ENCODE measurements at regions not wholly inside any gene's neighbourhood (a gene's known extent, or its start where the extent isn't known, plus 50 kb on each side); places are given as distances from the start of the nearest gene placed in this dataset.

GRCh38 chr11:95717314-95717713 lies 72.3 kb downstream of the FAM76B start:
- H3K27ac Mint-ChIP-seq = no peak overlapping the region

GRCh38 chr11:95716266-95716665 lies 73.3 kb downstream of the FAM76B start:
- no peak overlapping the region for H3K27ac Mint-ChIP-seq
- no peak overlapping the region for H3K4me3 Mint-ChIP-seq
- H3K36me3 Mint-ChIP-seq = peaks cover 1% of the 10 kb centered on the region
- peaks cover 10% of the 10 kb centered on the region for H3K27me3 Mint-ChIP-seq
- no peaks in the 10 kb centered on the region for H3K9me3 Mint-ChIP-seq (ENCODE audit: low read depth)
- no peak for ATAC-seq
- DNase-seq = no peak
- CTCF ChIA-PET = interaction anchor here (1.7 kb wide), 1 partner anchor 10 kb away, joined by 12 read pairs; no protein-coding TSS in a partner anchor
- peaks cover 25% of the 10 kb centered on the region for H3K4me1 Mint-ChIP-seq

More at GRCh38 chr11:95717314-95717713, 72.3 kb downstream of the FAM76B start:
- Mint-ChIP-seq H3K9me3 (ENCODE audit: low read depth) (no peaks in the 10 kb centered on the region), H3K27me3 (peaks cover 10% of the 10 kb centered on the region), H3K4me3 (no peak overlapping the region), H3K4me1 (peaks cover 18% of the 10 kb centered on the region), H3K36me3 (peaks cover 1% of the 10 kb centered on the region)
- DNase-seq = no peak
- ATAC-seq = no peak
- CTCF ChIA-PET = interaction anchor here (1.0 kb wide), 2 partner anchors 10 to 12 kb away, joined by 3 to 5 read pairs; no protein-coding TSS in a partner anchor

GRCh38 chr11:95715777-95716241 lies 73.8 kb downstream of the FAM76B start:
- no peak overlapping the region for H3K27ac Mint-ChIP-seq
- H3K36me3 Mint-ChIP-seq = peaks cover 1% of the 10 kb centered on the region
- peak; percentile 39 for ATAC-seq
- no peaks in the 10 kb centered on the region for H3K9me3 Mint-ChIP-seq (ENCODE audit: low read depth)
- DNase-seq = no peak
- H3K4me1 Mint-ChIP-seq = peaks cover 27% of the 10 kb centered on the region
- H3K4me3 Mint-ChIP-seq = no peak overlapping the region
- H3K27me3 Mint-ChIP-seq = peaks cover 10% of the 10 kb centered on the region
- CTCF ChIA-PET = interaction anchor here (1.7 kb wide), 1 partner anchor 10 kb away, joined by 12 read pairs; no protein-coding TSS in a partner anchor

- Mint-ChIP-seq H3K4me3 (no peak overlapping the region), H3K27ac (no peak overlapping the region), H3K9me3 (ENCODE audit: low read depth) (no peaks in the 10 kb centered on the region), H3K27me3 (peaks cover 12% of the 10 kb centered on the region), H3K4me1 (peaks cover 23% of the 10 kb centered on the region), H3K36me3 (peaks cover 1% of the 10 kb centered on the region)
- CTCF ChIA-PET = interaction anchor here (1.7 kb wide), 1 partner anchor 9 kb away, joined by 12 read pairs; no protein-coding TSS in a partner anchor
- ATAC-seq = no peak
- no peak for DNase-seq
Measured at GRCh38 chr11:95714843-95715776, 74.5 kb downstream of the FAM76B start.

- no peak for ATAC-seq
- CTCF ChIA-PET = interaction anchor here (1.3 kb wide), 1 partner anchor 560 kb away, joined by 3 read pairs; no protein-coding TSS in a partner anchor
Measured at GRCh38 chr11:95713428-95713827, 76.2 kb downstream of the FAM76B start.

GRCh38 chr11:95711945-95712221 lies 77.7 kb downstream of the FAM76B start:
- CTCF ChIA-PET = interaction anchor here (1.2 to 8.1 kb wide), 3 partner anchors 12 to 713 kb away, joined by 3 to 193 read pairs (median 5); no protein-coding TSS in a partner anchor
- H3K27me3 Mint-ChIP-seq = peaks cover 15% of the 10 kb centered on the region
- H3K9me3 Mint-ChIP-seq (ENCODE audit: low read depth) = no peaks in the 10 kb centered on the region
- H3K4me3 Mint-ChIP-seq = no peak overlapping the region
- no peak for ATAC-seq
- H3K27ac Mint-ChIP-seq = no peak overlapping the region
- H3K4me1 Mint-ChIP-seq = peaks cover 22% of the 10 kb centered on the region
- no peak for DNase-seq
- peaks cover 1% of the 10 kb centered on the region for H3K36me3 Mint-ChIP-seq

More at GRCh38 chr11:95713428-95713827, 76.2 kb downstream of the FAM76B start:
- Mint-ChIP-seq H3K4me1 (peaks cover 22% of the 10 kb centered on the region), H3K4me3 (no peak overlapping the region), H3K27me3 (peaks cover 12% of the 10 kb centered on the region), H3K9me3 (ENCODE audit: low read depth) (no peaks in the 10 kb centered on the region), H3K36me3 (peaks cover 1% of the 10 kb centered on the region), H3K27ac (no peak overlapping the region)
- DNase-seq = no peak

GRCh38 chr11:95711162-95711944 lies 78.2 kb downstream of the FAM76B start:
- H3K27ac Mint-ChIP-seq = no peak overlapping the region
- DNase-seq (no peak), ATAC-seq (no peak)
- no peak overlapping the region for H3K4me3 Mint-ChIP-seq
- no peaks in the 10 kb centered on the region for H3K9me3 Mint-ChIP-seq (ENCODE audit: low read depth)
- CTCF ChIA-PET = interaction anchor here (1.2 to 8.1 kb wide), 5 partner anchors 12 to 713 kb away, joined by 3 to 193 read pairs (median 4); no protein-coding TSS in a partner anchor
- H3K36me3 Mint-ChIP-seq = peaks cover 1% of the 10 kb centered on the region
- peaks cover 17% of the 10 kb centered on the region for H3K27me3 Mint-ChIP-seq
- peaks cover 21% of the 10 kb centered on the region for H3K4me1 Mint-ChIP-seq

- peaks cover 10% of the 10 kb centered on the region for H3K27me3 Mint-ChIP-seq
- no peaks in the 10 kb centered on the region for H3K36me3 Mint-ChIP-seq
- ATAC-seq (no peak), DNase-seq (no peak)
- CTCF ChIA-PET = interaction anchor here (1.0 to 8.1 kb wide), 6 partner anchors 12 to 558 kb away, joined by 3 to 193 read pairs (median 3); no protein-coding TSS in a partner anchor
- H3K4me1 Mint-ChIP-seq = peaks cover 9% of the 10 kb centered on the region
- no peak overlapping the region for H3K4me3 Mint-ChIP-seq
- no peak overlapping the region for H3K27ac Mint-ChIP-seq
- no peaks in the 10 kb centered on the region for H3K9me3 Mint-ChIP-seq (ENCODE audit: low read depth)
Measured at GRCh38 chr11:95708681-95709080, 80.9 kb downstream of the FAM76B start.

GRCh38 chr11:95706974-95707387 lies 82.6 kb downstream of the FAM76B start:
- Mint-ChIP-seq H3K27me3 (peaks cover 8% of the 10 kb centered on the region), H3K36me3 (no peaks in the 10 kb centered on the region), H3K4me3 (no peak overlapping the region), H3K9me3 (ENCODE audit: low read depth) (no peaks in the 10 kb centered on the region), H3K27ac (no peak overlapping the region), H3K4me1 (peaks cover 6% of the 10 kb centered on the region)
- no peak for DNase-seq
- CTCF ChIA-PET = interaction anchor here (0.9 to 8.1 kb wide), 6 partner anchors 9 to 557 kb away, joined by 3 to 193 read pairs (median 13); no protein-coding TSS in a partner anchor
- ATAC-seq = no peak

GRCh38 chr11:95705485-95706124 lies 84.0 kb downstream of the FAM76B start:
- peaks cover 8% of the 10 kb centered on the region for H3K27me3 Mint-ChIP-seq
- no peak overlapping the region for H3K27ac Mint-ChIP-seq
- DNase-seq (peak; percentile 88), ATAC-seq (peak; percentile 94)
- CTCF ChIA-PET = interaction anchor here (0.6 to 8.1 kb wide), 37 partner anchors 10 to 638 kb away, joined by 3 to 193 read pairs (median 4); partner anchors contain the start of genes SESN3 and SRSF8
- H3K36me3 Mint-ChIP-seq = no peaks in the 10 kb centered on the region
- no peak overlapping the region for H3K4me3 Mint-ChIP-seq
- H3K4me1 Mint-ChIP-seq = peaks cover 7% of the 10 kb centered on the region
- H3K9me3 Mint-ChIP-seq (ENCODE audit: low read depth) = no peaks in the 10 kb centered on the region

- no peak for DNase-seq
- Mint-ChIP-seq H3K4me1 (peaks cover 14% of the 10 kb centered on the region), H3K9me3 (ENCODE audit: low read depth) (no peaks in the 10 kb centered on the region), H3K36me3 (no peaks in the 10 kb centered on the region), H3K4me3 (no peak overlapping the region), H3K27ac (no peak overlapping the region), H3K27me3 (peaks cover 5% of the 10 kb centered on the region)
- CTCF ChIA-PET = interaction anchor here (0.6 to 8.1 kb wide), 35 partner anchors 11 to 637 kb away, joined by 3 to 193 read pairs (median 4); partner anchors contain the start of genes SESN3 and SRSF8
- ATAC-seq = no peak
Measured at GRCh38 chr11:95704865-95705264, 84.7 kb downstream of the FAM76B start.

- DNase-seq (no peak), ATAC-seq (no peak)
- H3K4me3 Mint-ChIP-seq = no peak overlapping the region
- peaks cover 4% of the 10 kb centered on the region for H3K36me3 Mint-ChIP-seq
- peaks cover 5% of the 10 kb centered on the region for H3K27me3 Mint-ChIP-seq
- peaks cover 30% of the 10 kb centered on the region for H3K4me1 Mint-ChIP-seq
- H3K27ac Mint-ChIP-seq = peak overlapping the region; percentile 56
- no peaks in the 10 kb centered on the region for H3K9me3 Mint-ChIP-seq (ENCODE audit: low read depth)
- CTCF ChIA-PET = interaction anchor here (0.8 to 3.0 kb wide), 5 partner anchors 9 to 552 kb away, joined by 3 to 20 read pairs (median 5); no protein-coding TSS in a partner anchor
Measured at GRCh38 chr11:95703049-95703448, 86.5 kb downstream of the FAM76B start.

All from activated CD8-positive, alpha-beta memory T cell treated with anti-CD3 and anti-CD28 coated beads, Interleukin-2, amount 10 ng/mL, durations not matched to agents 7 days and 5 days (primary cell).